ENCODE measurements at regions not wholly inside any gene's neighbourhood (a gene's known extent, or its start where the extent isn't known, plus 50 kb on each side); places are given as distances from the start of the nearest gene placed in this dataset.

DNA sequence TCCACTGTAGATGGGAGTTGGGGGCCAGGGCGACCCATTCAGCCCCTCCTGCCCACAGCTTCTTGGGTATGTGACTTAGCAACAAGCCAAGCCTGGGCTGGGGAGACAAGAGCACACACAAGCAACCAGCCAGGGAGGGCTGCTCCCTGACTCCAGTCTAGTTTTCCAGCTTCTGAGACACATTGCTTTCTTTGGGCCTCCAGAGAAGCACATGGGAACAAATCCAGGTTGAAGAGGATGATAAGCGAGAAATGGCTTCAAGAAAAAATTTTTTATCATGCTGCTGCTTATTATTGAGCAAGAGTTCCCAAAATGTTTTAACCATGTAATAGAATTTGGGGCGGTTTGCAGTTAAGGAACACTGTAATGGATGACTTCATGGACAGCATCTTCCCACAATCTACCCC is 173.7 kb downstream of the SOX9 start:
- WGBS, 2 donors = 79 to 87% methylated on average over 3 of the region's 3 CpGs
- no peaks in the 10 kb centered on the region for H3K4me1 ChIP-seq (ENCODE audit: control insufficient read depth in 5 of 5, insufficient read depth in 5 of 5, low read length in 5 of 5)
- TF ChIP-seq, protein P1, sequence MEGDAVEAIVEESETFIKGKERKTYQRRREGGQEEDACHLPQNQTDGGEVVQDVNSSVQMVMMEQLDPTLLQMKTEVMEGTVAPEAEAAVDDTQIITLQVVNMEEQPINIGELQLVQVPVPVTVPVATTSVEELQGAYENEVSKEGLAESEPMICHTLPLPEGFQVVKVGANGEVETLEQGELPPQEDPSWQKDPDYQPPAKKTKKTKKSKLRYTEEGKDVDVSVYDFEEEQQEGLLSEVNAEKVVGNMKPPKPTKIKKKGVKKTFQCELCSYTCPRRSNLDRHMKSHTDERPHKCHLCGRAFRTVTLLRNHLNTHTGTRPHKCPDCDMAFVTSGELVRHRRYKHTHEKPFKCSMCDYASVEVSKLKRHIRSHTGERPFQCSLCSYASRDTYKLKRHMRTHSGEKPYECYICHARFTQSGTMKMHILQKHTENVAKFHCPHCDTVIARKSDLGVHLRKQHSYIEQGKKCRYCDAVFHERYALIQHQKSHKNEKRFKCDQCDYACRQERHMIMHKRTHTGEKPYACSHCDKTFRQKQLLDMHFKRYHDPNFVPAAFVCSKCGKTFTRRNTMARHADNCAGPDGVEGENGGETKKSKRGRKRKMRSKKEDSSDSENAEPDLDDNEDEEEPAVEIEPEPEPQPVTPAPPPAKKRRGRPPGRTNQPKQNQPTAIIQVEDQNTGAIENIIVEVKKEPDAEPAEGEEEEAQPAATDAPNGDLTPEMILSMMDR (IDR thresholded peaks at IDR 0.05; ENCODE audit: control extremely low read depth, extremely low read depth) = no peak
- no peaks in the 10 kb centered on the region for H3K36me3 ChIP-seq (ENCODE audit: control insufficient read depth in 4 of 4, insufficient read depth in 4 of 4, low read length in 4 of 4)
- no peak overlapping the region for H3K9ac ChIP-seq (ENCODE audit: insufficient read depth in 1 of 2, low read length in 2 of 2)
- ATAC-seq (ENCODE audit: insufficient read depth, low FRiP score) = no peak
- no peak for DNase-seq
- H3K9me3 ChIP-seq (ENCODE audit: control insufficient read depth in 4 of 4, insufficient read depth in 3 of 4, low read length in 3 of 4) = no peaks in the 10 kb centered on the region
- H3K27me3 ChIP-seq (ENCODE audit: control insufficient read depth in 3 of 3, insufficient read depth in 3 of 3, low read length in 2 of 3) = peaks cover 0 to 2% (median 0%) of the 10 kb centered on the region in 3 donors
- H3K27ac ChIP-seq (ENCODE audit: low read depth in 1 of 2, low read length in 1 of 2) = no peak overlapping the region
- H3K4me3 ChIP-seq = no peak overlapping the region

DNA sequence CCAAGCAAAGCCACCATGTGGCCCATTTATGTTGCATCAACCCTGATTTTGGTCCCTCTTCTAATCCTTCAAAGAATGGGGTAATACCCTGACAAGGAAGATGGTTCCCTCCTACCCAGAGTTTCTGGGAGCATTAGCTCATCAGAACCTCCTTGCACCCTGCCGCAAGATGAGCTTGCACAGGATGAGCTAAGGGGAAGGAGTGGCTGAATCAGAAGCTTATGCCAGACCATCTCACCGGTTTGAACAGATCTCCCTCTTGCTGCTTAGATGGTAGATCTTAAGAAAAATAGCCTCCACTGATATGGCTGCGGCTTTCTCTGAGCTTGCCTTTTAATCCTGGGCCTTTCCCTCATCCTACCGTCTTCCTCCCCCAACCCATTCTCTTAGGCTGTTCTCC is 175.1 kb downstream of the SOX9 start:
- H3K27me3 ChIP-seq (ENCODE audit: control insufficient read depth in 3 of 3, insufficient read depth in 3 of 3, low read length in 2 of 3) = peaks cover 0 to 4% (median 0%) of the 10 kb centered on the region in 3 donors
- no peak for ATAC-seq (ENCODE audit: insufficient read depth, low FRiP score)
- no peaks in the 10 kb centered on the region for H3K36me3 ChIP-seq (ENCODE audit: control insufficient read depth in 4 of 4, insufficient read depth in 4 of 4, low read length in 4 of 4)

DNA sequence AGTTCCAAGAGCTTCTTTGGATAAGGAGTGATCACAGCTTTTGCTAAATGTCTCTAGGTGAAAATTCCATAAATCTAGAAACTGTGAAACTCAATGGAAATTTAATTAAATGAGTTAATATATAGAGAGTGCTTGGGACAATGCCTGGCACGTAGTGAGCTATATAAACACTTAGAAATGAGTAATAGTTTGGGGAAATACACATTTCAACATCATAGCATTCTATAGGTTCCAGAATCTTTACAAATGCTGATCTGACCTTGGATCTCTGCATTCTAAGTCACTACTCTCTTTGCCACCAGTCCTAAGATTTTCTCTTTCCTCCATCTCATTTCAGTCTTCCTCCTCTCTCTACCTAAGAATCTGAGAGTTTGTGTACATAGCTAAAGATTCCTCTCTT is 175.6 kb downstream of the SOX9 start:
- 55 to 59% methylated on average over 1 of the region's 1 CpG for WGBS, 2 donors
- Histone ChIP-seq H3K9ac (ENCODE audit: insufficient read depth in 1 of 2, low read length in 2 of 2) (no peak overlapping the region), H3K9me3 (ENCODE audit: control insufficient read depth in 4 of 4, insufficient read depth in 3 of 4, low read length in 3 of 4) (no peaks in the 10 kb centered on the region), H3K4me1 (ENCODE audit: control insufficient read depth in 5 of 5, insufficient read depth in 5 of 5, low read length in 5 of 5) (peaks cover 0 to 3% (median 0%) of the 10 kb centered on the region in 5 donors), H3K27ac (ENCODE audit: low read depth in 1 of 2, low read length in 1 of 2) (no peak overlapping the region), H3K27me3 (ENCODE audit: control insufficient read depth in 3 of 3, insufficient read depth in 3 of 3, low read length in 2 of 3) (peaks cover 0 to 4% (median 0%) of the 10 kb centered on the region in 3 donors), H3K36me3 (ENCODE audit: control insufficient read depth in 4 of 4, insufficient read depth in 4 of 4, low read length in 4 of 4) (no peaks in the 10 kb centered on the region), H3K4me3 (no peak overlapping the region)
- no peak for ATAC-seq (ENCODE audit: insufficient read depth, low FRiP score)
- DNase-seq = no peak
- TF ChIP-seq, protein P1 (IDR thresholded peaks at IDR 0.05; ENCODE audit: control extremely low read depth, extremely low read depth) = no peak

More for the DNA sequence above, 175.1 kb downstream of the SOX9 start:
- Histone ChIP-seq H3K9me3 (ENCODE audit: control insufficient read depth in 4 of 4, insufficient read depth in 3 of 4, low read length in 3 of 4) (no peaks in the 10 kb centered on the region), H3K27ac (ENCODE audit: low read depth in 1 of 2, low read length in 1 of 2) (no peak overlapping the region), H3K9ac (ENCODE audit: insufficient read depth in 1 of 2, low read length in 2 of 2) (no peak overlapping the region), H3K4me3 (no peak overlapping the region), H3K4me1 (ENCODE audit: control insufficient read depth in 5 of 5, insufficient read depth in 5 of 5, low read length in 5 of 5) (peaks cover 0 to 3% (median 0%) of the 10 kb centered on the region in 5 donors)
- WGBS, 2 donors = 87 to 91% methylated on average over 4 of the region's 4 CpGs
- no peak for DNase-seq
- TF ChIP-seq, protein P1 (IDR thresholded peaks at IDR 0.05; ENCODE audit: control extremely low read depth, extremely low read depth) = no peak
